Transverse colon (tissue), 4 donors: ENCODE measurements at regions not wholly inside any gene's neighbourhood (a gene's known extent, or its start where the extent isn't known, plus 50 kb on each side); places are given as distances from the start of the nearest gene placed in this dataset.

Experiments
- DNase-seq: peaks from one replicate; pipeline ENCODE4 v3.0.0-alpha.2; 2019
- H3K27ac ChIP-seq, 4 donors: fragments of 200-600 bp; sonication (generic); 2 replicates each; pipeline ENCODE4 v1.5.1; 2016 to 2018; ENCODE audit warnings: inconsistent platforms in 4 of 4
- H3K27me3 ChIP-seq: fragments of 200-600 bp; sonication (generic); 2 replicates; pipeline ENCODE4 v1.5.1; 2017; ENCODE audit warnings: inconsistent platforms
- H3K36me3 ChIP-seq, 4 donors: fragments of 200-600 bp; sonication (generic); 2 replicates each; pipeline ENCODE4 v1.5.1; 2017 to 2019; ENCODE audit warnings: inconsistent platforms in 4 of 4
- H3K4me1 ChIP-seq, 4 donors: fragments of 200-600 bp; sonication (generic); 2 replicates each; pipeline ENCODE4 v1.5.1; 2017 to 2020; ENCODE audit warnings: inconsistent platforms in 4 of 4
- H3K4me3 ChIP-seq, 4 donors: fragments of 200-600 bp; sonication (generic); 1 replicate in 1 of 4; 2 replicates in 3 of 4; pipeline versions ENCODE4 v1.5.1 to v1.6.1; 2017 to 2019; ENCODE audit warnings: inconsistent platforms in 4 of 4
- H3K9me3 ChIP-seq, 2 donors: fragments of 200-600 bp; sonication (generic); 2 replicates each; pipeline ENCODE4 v1.5.1; 2017 to 2019; ENCODE audit warnings: inconsistent platforms in 2 of 2
- EP300 ChIP-seq: sonication (generic); formaldehyde crosslinking; IDR thresholded peaks from one replicate; pipeline ENCODE4 v1.6.1; 2017; ENCODE audit warnings: antibody characterized with exemption, low read depth
- POLR2A ChIP-seq: fragments of 450-650 bp; IDR thresholded peaks from one replicate; pipeline ENCODE4 v1.6.1; 2016; ENCODE audit warnings: antibody characterized with exemption, mild to moderate bottlenecking, moderate library complexity
- POLR2AphosphoS5 ChIP-seq, 3 donors: sonication (generic); formaldehyde crosslinking; IDR thresholded peaks; one replicate each; pipeline ENCODE4 v1.6.1; 2016; ENCODE audit warnings: antibody characterized with exemption in 3 of 3
- WGBS, 2 donors: methylation state at CpG; one replicate each; pipeline ENCODE4 v1.1.5; 2018; ENCODE audit warnings: low coverage in 1 of 2; 5-methylcytosine and 5-hydroxymethylcytosine counted together
- in situ Hi-C, 4 donors: fragments of 200-750 bp; cut with MboI; loops; one replicate each; pipeline versions ENCODE4 v1.15.0 to v1.15.1; 2017; ENCODE audit warnings: low sequenced_read_pairs in 3 of 4, low pct_ligation_motif_present in 1 of 4, low pct_unique_long_range_greater_than_20kb in 1 of 4
- intact Hi-C: fragments of 100-400 bp; cut with DNase I; formaldehyde crosslinking; loops from one replicate; pipeline ENCODE4 v1.15.1; 2023; ENCODE audit warnings: low total_unique reads
- TF ChIP-seq, protein P1 (sequence below), 5 experiments: fragments of 200-600 bp in 3 of 5; fragments of 450-650 bp in 2 of 5; sonication (generic) in 3 of 5; IDR thresholded peaks; 1 replicate in 2 of 5; 2 replicates in 3 of 5; pipeline ENCODE4 v1.5.1; 2016 to 2017; ENCODE audit warnings: antibody characterized with exemption in 5 of 5, inconsistent platforms in 3 of 5, mild to moderate bottlenecking in 2 of 5, moderate library complexity in 1 of 5

DNA sequence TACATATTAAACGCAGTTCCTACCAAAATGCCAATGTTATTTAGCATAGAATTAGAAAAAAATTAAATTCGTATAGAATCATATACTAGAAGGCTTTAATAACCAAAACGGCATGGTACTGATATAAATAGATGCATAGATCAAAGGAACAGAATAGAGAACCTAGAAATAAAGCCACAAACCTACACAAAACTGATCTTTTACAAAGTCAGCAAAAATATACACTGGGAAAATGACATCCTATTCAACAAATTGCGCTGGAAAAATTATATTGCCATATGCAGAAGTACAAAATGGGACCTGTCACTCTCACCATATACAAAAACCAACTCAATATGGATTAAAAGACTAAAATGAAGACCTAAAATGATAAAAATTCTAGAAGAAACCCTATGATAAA lies 1882.6 kb downstream of the TP53TG3F start:
- peaks cover 7 to 18% of the 10 kb centered on the region in 2 donors for H3K9me3 ChIP-seq
- 45 to 54% methylated on average over 4 of the region's 4 CpGs for WGBS, 2 donors
- in situ Hi-C loops (loop anchor here in 1 of 4 donors (25.0 kb wide), 1 partner anchor 95 kb away; no protein-coding TSS in a partner anchor), intact Hi-C loops (no loop called here)
- no peak for DNase-seq
- H3K36me3 ChIP-seq = no peaks in the 10 kb centered on the region
- no peak overlapping the region for H3K4me3 ChIP-seq
- no peaks in the 10 kb centered on the region for H3K27me3 ChIP-seq
- H3K4me1 ChIP-seq = no peaks in the 10 kb centered on the region
- no peak overlapping the region for H3K27ac ChIP-seq
- TF ChIP-seq POLR2A (no peak), POLR2AphosphoS5 (IDR thresholded peaks at IDR 0.05) (no peak), EP300 (no peak)
- TF ChIP-seq, protein P1, sequence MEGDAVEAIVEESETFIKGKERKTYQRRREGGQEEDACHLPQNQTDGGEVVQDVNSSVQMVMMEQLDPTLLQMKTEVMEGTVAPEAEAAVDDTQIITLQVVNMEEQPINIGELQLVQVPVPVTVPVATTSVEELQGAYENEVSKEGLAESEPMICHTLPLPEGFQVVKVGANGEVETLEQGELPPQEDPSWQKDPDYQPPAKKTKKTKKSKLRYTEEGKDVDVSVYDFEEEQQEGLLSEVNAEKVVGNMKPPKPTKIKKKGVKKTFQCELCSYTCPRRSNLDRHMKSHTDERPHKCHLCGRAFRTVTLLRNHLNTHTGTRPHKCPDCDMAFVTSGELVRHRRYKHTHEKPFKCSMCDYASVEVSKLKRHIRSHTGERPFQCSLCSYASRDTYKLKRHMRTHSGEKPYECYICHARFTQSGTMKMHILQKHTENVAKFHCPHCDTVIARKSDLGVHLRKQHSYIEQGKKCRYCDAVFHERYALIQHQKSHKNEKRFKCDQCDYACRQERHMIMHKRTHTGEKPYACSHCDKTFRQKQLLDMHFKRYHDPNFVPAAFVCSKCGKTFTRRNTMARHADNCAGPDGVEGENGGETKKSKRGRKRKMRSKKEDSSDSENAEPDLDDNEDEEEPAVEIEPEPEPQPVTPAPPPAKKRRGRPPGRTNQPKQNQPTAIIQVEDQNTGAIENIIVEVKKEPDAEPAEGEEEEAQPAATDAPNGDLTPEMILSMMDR (IDR thresholded peaks at IDR 0.05) = no peak

DNA sequence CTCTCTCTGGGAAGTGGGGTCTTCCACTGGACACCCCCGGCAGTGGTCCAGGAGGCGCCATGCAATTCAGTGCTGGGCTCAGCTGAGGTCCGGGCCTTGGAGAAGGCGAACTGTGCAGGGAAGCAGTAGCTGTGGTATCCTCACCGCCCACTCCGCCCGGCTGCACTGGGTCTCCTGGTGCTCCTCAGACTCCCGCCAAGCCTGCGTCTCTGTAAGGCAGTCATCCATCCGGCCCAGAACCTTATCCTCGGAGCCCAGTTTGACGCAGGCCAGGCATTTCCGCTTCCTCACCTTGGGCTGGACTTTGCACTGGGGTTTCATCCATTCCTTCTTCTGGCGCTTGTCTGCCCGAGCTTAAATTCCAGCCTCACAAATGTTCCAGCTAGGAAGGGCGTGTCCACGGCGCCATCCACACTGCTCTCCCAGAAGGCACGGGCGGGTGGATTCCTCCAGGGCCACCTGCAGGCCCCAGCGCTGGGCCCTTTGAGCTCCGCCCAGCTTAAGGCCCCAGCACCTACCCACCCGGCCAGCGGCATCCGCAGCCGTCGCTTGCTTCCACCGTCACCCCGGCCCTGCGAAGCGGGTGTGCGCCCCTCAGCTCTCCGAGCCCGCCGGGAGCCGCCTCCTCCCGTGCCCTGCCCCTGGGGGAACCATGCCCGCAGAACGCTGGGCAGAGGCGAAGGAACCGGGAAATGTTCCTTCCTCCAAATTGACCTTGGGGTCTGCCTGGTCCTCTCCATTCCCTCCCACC lies 1884.8 kb downstream of the TP53TG3F start:
- no peaks in the 10 kb centered on the region for H3K27me3 ChIP-seq
- peaks cover 7 to 12% of the 10 kb centered on the region in 2 donors for H3K9me3 ChIP-seq
- no peak for TF ChIP-seq EP300
- TF ChIP-seq POLR2AphosphoS5 (IDR thresholded peaks at IDR 0.05) = no peak
- TF ChIP-seq, protein P1 (IDR thresholded peaks at IDR 0.05) = no peak
- TF ChIP-seq POLR2A = no peak
- 65 to 87% methylated on average over 5 to 40 of the region's 41 CpGs for WGBS, 2 donors
- H3K4me1 ChIP-seq = no peaks in the 10 kb centered on the region
- DNase-seq = no peak
- in situ Hi-C loops (loop anchor here in 1 of 4 donors (25.0 kb wide), 1 partner anchor 93 kb away; no protein-coding TSS in a partner anchor), intact Hi-C loops (no loop called here)
- no peak overlapping the region for H3K4me3 ChIP-seq
- H3K36me3 ChIP-seq = no peaks in the 10 kb centered on the region
- no peak overlapping the region for H3K27ac ChIP-seq

- TF ChIP-seq POLR2AphosphoS5 (IDR thresholded peaks at IDR 0.05) (no peak), EP300 (no peak), POLR2A (no peak)
- no peaks in the 10 kb centered on the region for H3K27me3 ChIP-seq
- H3K36me3 ChIP-seq = no peaks in the 10 kb centered on the region
- peaks cover 0 to 11% of the 10 kb centered on the region in 2 donors for H3K9me3 ChIP-seq
- WGBS, 2 donors = 75 to 80% methylated on average over 1 to 29 of the region's 29 CpGs
- DNase-seq = no peak
- no peak overlapping the region for H3K4me3 ChIP-seq
- H3K27ac ChIP-seq = no peak overlapping the region
- intact Hi-C loops (no loop called here), in situ Hi-C loops (loop anchor here in 1 of 4 donors (25.0 kb wide), 1 partner anchor 90 kb away; no protein-coding TSS in a partner anchor)
- H3K4me1 ChIP-seq = no peaks in the 10 kb centered on the region
These were observed 1893.0 kb downstream of the TP53TG3F start for GRCh38 chr16:35352431-35352830.

DNA sequence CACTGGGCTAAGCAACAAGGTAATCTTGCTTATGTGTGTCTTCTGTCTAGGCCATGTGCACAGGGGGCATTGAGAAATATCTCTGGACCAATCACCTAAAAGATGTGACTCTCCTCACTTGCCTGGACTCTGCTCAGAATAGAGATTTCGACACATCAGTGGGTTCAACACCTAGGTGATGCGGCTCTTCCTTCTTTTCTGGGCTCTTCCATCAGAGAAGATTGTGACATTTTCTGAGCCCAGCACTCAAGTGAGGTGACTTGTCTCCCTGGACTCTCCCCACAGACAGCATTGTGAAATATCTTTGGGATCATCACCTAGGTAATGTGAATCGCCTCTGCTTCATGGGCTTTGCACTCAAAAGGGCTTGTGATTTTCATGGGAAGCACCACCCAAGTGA lies 1904.1 kb downstream of the TP53TG3F start:
- Histone ChIP-seq H3K9me3 (no peaks in the 10 kb centered on the region), H3K4me3 (no peak overlapping the region), H3K36me3 (no peaks in the 10 kb centered on the region), H3K27ac (no peak overlapping the region), H3K27me3 (no peaks in the 10 kb centered on the region), H3K4me1 (no peaks in the 10 kb centered on the region)
- WGBS, 2 donors = 20 to 72% methylated on average over 1 to 3 of the region's 3 CpGs
- no peak for DNase-seq
- TF ChIP-seq POLR2AphosphoS5 (IDR thresholded peaks at IDR 0.05) (no peak), EP300 (no peak)
- TF ChIP-seq, protein P1 (IDR thresholded peaks at IDR 0.05) = no peak
- intact Hi-C loops = no loop called here
- in situ Hi-C loops = loop anchor here in 1 of 4 donors (25.0 kb wide), 1 partner anchor 101 kb away; no protein-coding TSS in a partner anchor
